GM18519 (cell line): ENCODE measurements at regions not wholly inside any gene's neighbourhood (a gene's known extent, or its start where the extent isn't known, plus 50 kb on each side); places are given as distances from the start of the nearest gene placed in this dataset.
A peak's percentile ranks its signal among the peaks of the same experiment; 100 is the strongest.

Experiments used
- ATAC-seq: cut with Tn5 transposase; IDR thresholded peaks from one replicate; pipeline ENCODE4 v1.9.1; 2021; ENCODE audit warnings: mild to moderate bottlenecking, moderate library complexity; ENCODE audit not compliant: unreplicated experiment, low FRiP score

GRCh38 chr11:128053981-128054931, 533.1 kb downstream of the ETS1 start:
- ATAC-seq = peak; percentile 52

DNA sequence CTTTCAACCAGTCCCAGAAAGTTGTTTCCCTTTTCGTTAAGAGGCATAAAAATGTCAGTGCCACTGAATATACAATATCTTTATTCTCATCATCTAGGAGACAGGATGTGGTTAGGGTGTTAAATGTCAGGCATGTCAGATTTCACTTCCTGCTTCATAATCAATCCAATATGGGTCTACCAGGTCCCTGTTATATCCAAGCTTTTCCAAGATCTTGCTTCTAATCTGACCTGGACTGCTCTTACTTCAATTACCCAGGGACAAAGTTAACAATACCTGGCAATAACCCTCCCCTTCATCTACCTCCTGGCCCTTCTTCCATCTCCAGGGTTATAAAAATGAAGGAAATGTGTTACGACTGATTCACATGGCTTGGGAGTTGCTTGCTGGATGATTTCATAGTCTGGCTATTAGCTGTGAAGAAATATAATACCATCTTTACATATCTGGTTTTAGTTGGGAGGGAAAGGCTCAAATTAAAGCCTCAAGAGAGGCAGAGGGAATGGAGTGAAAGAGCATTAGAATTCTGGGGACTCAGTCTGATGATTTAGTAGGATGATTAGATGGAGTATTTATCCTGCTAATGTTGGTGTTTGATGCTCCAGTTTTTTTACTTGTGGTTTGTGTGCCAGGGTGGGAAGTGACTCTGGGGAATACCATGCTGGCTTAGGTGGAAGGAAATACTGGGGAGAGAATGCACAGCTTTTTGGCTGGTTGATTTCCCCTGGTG, 534.3 kb downstream of the ETS1 start:
- ATAC-seq = no peak

DNA sequence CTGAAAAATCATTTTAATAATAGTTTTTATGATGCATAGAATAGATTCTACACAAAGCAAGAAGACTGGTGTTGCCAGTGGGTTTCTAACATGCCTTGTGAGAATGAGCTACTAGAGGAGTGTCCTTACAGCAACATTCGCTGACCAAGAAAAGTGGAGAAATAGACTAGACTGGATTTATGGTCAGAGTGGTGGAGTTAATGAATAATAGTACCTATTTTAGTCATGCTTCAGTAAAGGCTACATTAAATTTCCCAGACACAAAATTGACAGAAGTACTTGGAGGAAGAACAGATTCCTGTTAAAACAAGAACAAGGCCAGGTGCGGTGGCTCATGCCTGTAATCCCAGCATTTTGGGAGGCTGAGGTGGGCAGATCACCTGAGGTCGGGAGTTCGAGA, 539.2 kb downstream of the ETS1 start:
- ATAC-seq = no peak

GRCh38 chr11:128047026-128047425, 540.3 kb downstream of the ETS1 start:
- ATAC-seq = no peak

DNA sequence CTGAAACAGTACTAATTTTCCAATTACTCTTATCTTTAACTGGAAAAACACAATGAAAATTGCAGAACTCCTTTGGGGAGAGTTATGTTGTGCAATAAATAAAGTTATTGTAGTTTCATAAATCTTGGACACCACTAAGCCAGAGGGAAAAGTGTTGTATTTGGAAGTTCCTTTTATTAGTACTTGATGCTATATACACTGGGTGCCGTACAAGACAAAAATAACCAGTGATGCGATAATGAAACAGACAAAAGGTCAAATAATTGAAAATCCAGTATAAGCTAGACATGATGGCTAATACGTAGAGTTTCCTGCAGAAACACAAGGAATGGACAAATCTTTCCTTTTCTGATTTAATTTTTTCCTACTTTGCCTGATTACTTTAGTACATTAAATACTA, 541.1 kb downstream of the ETS1 start:
- no peak for ATAC-seq

DNA sequence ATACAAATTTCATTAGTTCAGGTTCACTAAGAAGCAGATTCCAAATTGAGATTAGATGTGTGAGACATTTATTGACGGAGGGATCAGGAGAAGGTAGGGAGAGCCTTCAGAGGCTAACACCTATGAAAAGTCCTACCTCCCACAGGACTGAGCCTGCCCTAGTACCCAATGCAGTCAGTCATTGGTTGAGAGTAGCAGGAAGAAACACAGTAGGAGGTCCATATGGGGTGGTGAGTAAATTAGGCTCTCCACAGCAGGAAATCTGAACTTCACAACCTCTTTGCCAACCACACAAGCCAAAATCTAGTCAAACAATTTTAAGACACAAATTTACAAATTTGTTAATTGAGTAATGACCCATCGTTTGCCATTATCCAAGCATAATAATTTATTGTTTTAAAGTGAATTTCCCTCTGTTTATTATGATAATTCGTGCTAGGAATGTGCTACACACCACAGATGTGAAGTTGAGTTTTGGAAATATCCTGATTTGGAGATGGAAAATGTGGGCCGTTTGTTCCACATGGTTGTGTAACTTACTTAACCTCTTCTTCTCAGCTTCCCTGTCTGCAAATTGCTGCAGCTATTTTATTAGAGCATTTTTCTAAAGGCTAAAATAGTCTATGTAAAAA, 542.1 kb downstream of the ETS1 start:
- no peak for ATAC-seq

GRCh38 chr11:128042290-128042751, 545.0 kb downstream of the ETS1 start:
- ATAC-seq = no peak

DNA sequence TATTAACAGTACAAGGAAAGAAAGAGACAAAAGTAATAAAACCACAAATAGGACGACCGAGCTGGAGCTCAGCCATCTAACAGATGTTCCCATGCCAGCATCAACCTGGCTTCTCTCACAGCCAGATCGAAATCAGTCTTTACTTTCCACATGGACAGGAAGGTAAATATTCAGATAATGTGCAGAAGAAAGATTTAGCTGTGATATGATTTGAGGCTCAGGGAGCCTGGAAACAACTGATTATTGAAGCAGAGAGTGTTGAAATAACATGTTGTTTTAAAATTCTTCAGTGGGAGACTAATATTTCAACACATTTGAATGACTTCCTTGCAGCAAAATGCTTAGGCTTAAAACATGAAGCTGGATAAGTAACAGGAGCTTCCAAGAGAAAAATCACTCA, 546.8 kb downstream of the ETS1 start:
- ATAC-seq = no peak

GRCh38 chr11:128039140-128040021, 548.0 kb downstream of the ETS1 start:
- peak; percentile 94 for ATAC-seq

DNA sequence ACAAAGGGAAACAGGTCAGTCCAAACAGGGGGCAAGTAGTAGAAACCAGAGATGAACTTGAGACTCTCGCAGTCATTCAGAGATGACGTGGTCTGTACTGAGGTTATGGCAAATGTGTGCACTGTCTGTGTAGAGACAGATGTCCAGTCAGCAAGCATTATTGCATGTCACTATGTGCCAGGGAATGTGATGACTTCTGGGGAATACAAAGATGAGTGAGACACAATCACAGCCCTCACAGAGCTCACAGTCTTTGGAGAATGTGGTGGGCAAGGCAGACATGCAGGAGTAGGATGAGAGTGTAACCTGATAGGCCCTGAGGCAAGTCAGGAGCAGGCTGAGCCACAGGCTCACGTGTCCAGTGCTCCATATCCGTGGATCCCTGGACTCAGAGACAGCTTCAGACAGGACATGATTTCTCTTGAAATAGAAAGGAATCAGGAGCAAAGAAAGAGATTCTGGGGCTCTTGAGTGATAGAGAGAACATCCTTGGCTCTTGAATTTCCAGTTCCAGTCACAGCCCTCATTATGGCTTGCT, 550.7 kb downstream of the ETS1 start:
- ATAC-seq = no peak

GRCh38 chr11:128036006-128036405, 551.4 kb downstream of the ETS1 start:
- no peak for ATAC-seq

DNA sequence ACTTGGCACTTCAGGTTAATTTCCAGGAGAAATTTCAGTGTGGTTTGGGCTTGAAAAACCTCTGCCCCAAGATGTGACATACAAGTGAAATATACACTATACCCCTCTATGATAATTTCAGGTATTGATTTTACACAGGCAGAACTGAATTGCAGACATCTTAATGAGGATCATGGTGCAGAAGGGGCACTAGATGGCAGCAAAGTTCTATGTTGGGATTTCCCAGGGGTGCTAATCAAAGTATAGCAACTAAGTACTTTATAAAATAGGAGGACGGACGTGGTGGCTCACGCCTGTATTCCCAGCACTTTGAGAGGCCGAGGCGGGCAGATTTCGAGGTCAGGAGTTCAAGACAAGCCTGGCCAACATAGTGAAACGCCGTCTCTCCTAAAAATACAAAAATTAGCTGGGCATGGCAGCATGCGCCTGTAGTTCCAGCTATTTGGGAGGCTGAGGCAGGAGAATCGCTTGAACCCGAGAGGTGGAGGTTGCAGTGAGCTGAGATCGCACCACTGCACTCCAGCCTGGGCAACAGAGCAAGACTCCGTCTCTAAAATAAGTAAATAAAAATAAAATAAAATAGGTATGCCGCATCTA, 555.7 kb downstream of the ETS1 start:
- ATAC-seq = peak; percentile 82

DNA sequence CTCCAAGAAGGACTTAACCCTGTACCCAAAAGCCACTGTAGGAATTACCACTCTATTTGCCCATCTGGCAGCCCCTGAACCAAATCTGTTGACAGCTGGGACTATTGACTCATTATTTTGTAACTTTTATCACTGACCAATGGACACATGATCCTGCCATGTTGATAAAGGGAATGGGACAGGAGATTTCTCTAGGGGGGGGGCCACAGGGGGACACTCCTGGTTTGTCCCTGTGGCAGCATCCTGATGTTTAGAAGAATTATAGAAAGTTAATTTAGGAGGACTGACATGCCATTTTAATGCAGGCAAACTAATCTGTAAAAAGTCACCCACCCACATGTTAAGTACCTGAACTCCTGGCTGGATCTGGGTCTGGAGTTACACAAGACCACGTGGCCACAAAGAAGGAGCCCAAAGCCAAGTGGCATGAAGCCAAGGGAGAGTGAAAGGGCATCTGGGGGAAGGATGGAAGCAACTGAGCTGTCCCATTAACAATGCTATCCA, 558.1 kb downstream of the ETS1 start:
- ATAC-seq = no peak

- ATAC-seq = no peak
These were observed 560.8 kb downstream of the ETS1 start for GRCh38 chr11:128026596-128026995.

- ATAC-seq = no peak
These were observed 564.6 kb downstream of the ETS1 start for GRCh38 chr11:128022761-128023160.

DNA sequence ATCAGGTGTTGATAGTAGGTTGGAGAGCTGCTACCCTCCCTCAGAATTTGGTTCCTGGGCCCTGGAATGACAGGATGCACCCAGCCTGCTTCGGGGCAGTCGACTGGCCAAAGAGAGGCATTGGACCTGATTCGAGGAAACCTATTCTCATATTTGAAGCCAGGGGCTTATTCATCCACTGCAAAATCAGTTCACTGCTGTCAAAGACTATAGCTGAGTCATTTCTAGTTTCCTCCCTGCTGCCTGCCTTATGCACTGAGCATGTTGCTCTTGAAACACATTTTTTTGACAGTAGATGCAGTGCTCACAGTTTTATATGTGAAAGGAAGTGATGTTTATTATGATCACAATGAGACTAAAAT, 565.4 kb downstream of the ETS1 start:
- ATAC-seq = peak; percentile 64

DNA sequence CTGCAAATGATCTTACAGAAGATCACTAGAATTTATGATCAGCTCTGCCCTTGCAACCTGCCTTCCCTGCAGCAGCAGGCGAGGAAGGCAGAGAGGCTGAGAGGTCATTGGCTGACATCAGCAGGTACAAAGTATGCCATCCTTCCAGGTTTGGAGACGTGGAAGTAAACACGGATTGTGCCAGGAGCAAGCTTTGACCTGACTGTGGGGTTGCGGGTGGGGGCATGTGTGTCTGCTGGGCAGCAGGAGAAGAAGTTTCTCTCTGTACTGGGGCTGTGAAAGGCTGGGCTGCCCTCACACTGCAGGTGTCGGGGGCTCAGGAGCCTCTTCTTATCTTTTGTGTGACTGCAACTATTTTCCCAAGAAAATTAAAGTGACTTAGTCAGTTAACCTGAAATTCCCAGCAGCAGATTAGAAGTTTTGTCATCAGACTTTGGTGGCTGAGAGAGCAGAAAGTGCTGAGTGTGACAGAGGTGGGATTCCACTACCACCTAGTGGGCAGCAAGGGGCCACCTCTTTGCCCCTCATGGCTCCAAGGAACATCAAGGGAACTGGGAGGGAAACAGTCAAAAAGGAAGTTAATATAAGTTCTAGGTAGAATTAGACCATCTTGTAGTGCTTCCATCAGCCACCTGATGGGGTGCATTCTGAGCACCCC, 565.9 kb downstream of the ETS1 start:
- no peak for ATAC-seq

DNA sequence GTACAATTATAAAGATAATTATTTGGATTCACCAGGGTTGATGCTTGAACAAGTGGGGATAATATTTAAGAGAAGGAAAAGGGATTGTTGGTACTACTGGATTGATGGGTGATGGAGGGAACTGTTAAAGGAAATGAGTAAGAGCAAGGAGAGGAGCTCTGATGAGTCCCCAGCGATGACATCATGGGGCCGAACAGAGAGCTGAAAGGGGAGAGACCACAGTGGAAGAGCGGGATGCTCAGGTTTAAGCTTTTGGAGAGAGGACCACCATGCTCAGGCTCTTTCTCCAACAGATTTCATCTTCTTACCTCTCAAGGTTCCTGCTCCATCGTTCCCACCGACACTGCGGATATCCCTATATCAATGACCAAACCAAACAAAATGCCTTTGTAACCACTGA, 568.7 kb downstream of the ETS1 start:
- ATAC-seq = no peak

- no peak for ATAC-seq
These were observed 581.8 kb downstream of the ETS1 start for GRCh38 chr11:128005562-128005961.
